ENCODE measurements at regions not wholly inside any gene's neighbourhood (a gene's known extent, or its start where the extent isn't known, plus 50 kb on each side); places are given as distances from the start of the nearest gene placed in this dataset.

GRCh38 chr9:12056874-12057273, 636.3 kb upstream of the TYRP1 start:
- no peak for DNase-seq (ENCODE audit: low read depth, low spot score)
- H3K4me3 ChIP-seq (ENCODE audit: low read depth, low read length): no peak overlapping the region
- no peak for TF ChIP-seq CTCF (IDR thresholded peaks at IDR 0.05; ENCODE audit: insufficient read depth, low read length, missing control alignments)
- ChIA-PET CTCF (no interaction called here), POLR2A (no interaction called here)

GRCh38 chr9:12060067-12060466, 633.1 kb upstream of the TYRP1 start:
- no peak for TF ChIP-seq CTCF (IDR thresholded peaks at IDR 0.05; ENCODE audit: insufficient read depth, low read length, missing control alignments)
- ChIA-PET CTCF (no interaction called here), POLR2A (no interaction called here)
- no peak for DNase-seq (ENCODE audit: low read depth, low spot score)
- H3K4me3 ChIP-seq (ENCODE audit: low read depth, low read length): no peak overlapping the region

- POLR2A ChIA-PET: no interaction called here
- no peak for DNase-seq (ENCODE audit: low read depth, low spot score)
- CTCF ChIA-PET: no interaction called here
Observed at GRCh38 chr9:12060811-12061210, 632.4 kb upstream of the TYRP1 start.

GRCh38 chr9:12065050-12065449, 628.1 kb upstream of the TYRP1 start:
- TF ChIP-seq CTCF (IDR thresholded peaks at IDR 0.05; ENCODE audit: insufficient read depth, low read length, missing control alignments): no peak
- ChIA-PET POLR2A (no interaction called here), CTCF (no interaction called here)
- no peak overlapping the region for H3K4me3 ChIP-seq (ENCODE audit: low read depth, low read length)
- DNase-seq (ENCODE audit: low read depth, low spot score): no peak

More at GRCh38 chr9:12060811-12061210, 632.4 kb upstream of the TYRP1 start:
- no peak overlapping the region for H3K4me3 ChIP-seq (ENCODE audit: low read depth, low read length)
- no peak for TF ChIP-seq CTCF (IDR thresholded peaks at IDR 0.05; ENCODE audit: insufficient read depth, low read length, missing control alignments)

- POLR2A ChIA-PET: no interaction called here
- H3K4me3 ChIP-seq (ENCODE audit: low read depth, low read length): no peak overlapping the region
- CTCF ChIA-PET: no interaction called here
- no peak for DNase-seq (ENCODE audit: low read depth, low spot score)
- TF ChIP-seq CTCF (IDR thresholded peaks at IDR 0.05; ENCODE audit: insufficient read depth, low read length, missing control alignments): no peak
Observed at GRCh38 chr9:12065686-12066085, 627.5 kb upstream of the TYRP1 start.

- ChIA-PET POLR2A (no interaction called here), CTCF (no interaction called here)
- DNase-seq (ENCODE audit: low read depth, low spot score): no peak
- no peak overlapping the region for H3K4me3 ChIP-seq (ENCODE audit: low read depth, low read length)
- TF ChIP-seq CTCF (IDR thresholded peaks at IDR 0.05; ENCODE audit: insufficient read depth, low read length, missing control alignments): no peak
Observed at GRCh38 chr9:12066455-12067035, 626.6 kb upstream of the TYRP1 start.

Measured in AG04449 (cell line).